ENCODE measurements at regions not wholly inside any gene's neighbourhood (a gene's known extent, or its start where the extent isn't known, plus 50 kb on each side); places are given as distances from the start of the nearest gene placed in this dataset.

GRCh38 chr7:68119411-68119810 lies 1122.8 kb downstream of the TYW1 start:
- TF ChIP-seq CTCF (conservative IDR thresholded peaks at IDR 0.05; ENCODE audit: low read depth in 2 of 2) (no peak), EZH2 (IDR thresholded peaks at IDR 0.05; ENCODE audit: low read depth, unreplicated experiment) (no peak), REST (IDR thresholded peaks at IDR 0.05; ENCODE audit: unreplicated experiment) (no peak), POLR2AphosphoS5 (IDR thresholded peaks at IDR 0.05; ENCODE audit: low read depth) (no peak), ETS1 (IDR thresholded peaks at IDR 0.05) (no peak), JUNB (IDR thresholded peaks at IDR 0.05; ENCODE audit: unreplicated experiment) (no peak), EZH2phosphoT487 (IDR thresholded peaks at IDR 0.05; ENCODE audit: unreplicated experiment) (no peak), CREB1 (CRISPR knock-in tag; IDR thresholded peaks at IDR 0.05; ENCODE audit: low read depth) (no peak)
